Liver (tissue), 7 donors: ENCODE measurements at regions not wholly inside any gene's neighbourhood (a gene's known extent, or its start where the extent isn't known, plus 50 kb on each side); places are given as distances from the start of the nearest gene placed in this dataset.

Source experiments
- DNase-seq: peaks from one replicate; pipeline ENCODE4 v3.0.0-alpha.2; 2017; ENCODE audit warnings: low spot score
- H3K27ac ChIP-seq, 2 donors: one replicate each; pipeline ENCODE4 v1.7.0; 2013; ENCODE audit warnings: inconsistent platforms in 2 of 2, low read length in 2 of 2, control low read depth in 1 of 2, low read depth in 1 of 2, mild to moderate bottlenecking in 1 of 2
- H3K27me3 ChIP-seq, 4 donors: one replicate each; pipeline versions ENCODE4 v1.6.1 to v1.7.0; 2013; ENCODE audit warnings: low read length in 3 of 4, inconsistent platforms in 1 of 4, mild to moderate bottlenecking in 1 of 4, moderate library complexity in 1 of 4; ENCODE audit not compliant: control insufficient read depth in 4 of 4, insufficient read depth in 4 of 4
- H3K36me3 ChIP-seq, 4 donors: one replicate each; pipeline versions ENCODE4 v1.6.1 to v1.7.0; 2013; ENCODE audit warnings: low read length in 3 of 4, mild to moderate bottlenecking in 3 of 4, low read depth in 1 of 4, moderate library complexity in 1 of 4; ENCODE audit not compliant: control insufficient read depth in 4 of 4, insufficient read depth in 3 of 4
- H3K4me1 ChIP-seq, 4 donors: one replicate each; pipeline versions ENCODE4 v1.6.1 to v1.7.0; 2013; ENCODE audit warnings: low read length in 3 of 4, mild to moderate bottlenecking in 3 of 4, moderate library complexity in 1 of 4; ENCODE audit not compliant: control insufficient read depth in 4 of 4, insufficient read depth in 4 of 4
- H3K4me3 ChIP-seq, 3 donors: one replicate each; pipeline versions ENCODE4 v1.6.1 to v1.7.0; 2013; ENCODE audit warnings: low read length in 3 of 3, control low read depth in 1 of 3, low read depth in 1 of 3, mild to moderate bottlenecking in 1 of 3
- H3K9ac ChIP-seq, 2 donors: one replicate each; pipeline ENCODE4 v1.7.0; 2013; ENCODE audit warnings: low read length in 2 of 2, mild to moderate bottlenecking in 2 of 2, moderate library complexity in 2 of 2, control low read depth in 1 of 2, low read depth in 1 of 2
- H3K9me3 ChIP-seq, 4 donors: one replicate each; pipeline versions ENCODE4 v1.6.1 to v1.7.0; 2013; ENCODE audit warnings: low read length in 3 of 4; ENCODE audit not compliant: control insufficient read depth in 4 of 4
- EGR1 ChIP-seq, 2 donors: IDR thresholded peaks; 2 replicates each; pipeline ENCODE4 v1.6.1; 2016 to 2018; ENCODE audit warnings: antibody characterized with exemption in 2 of 2, low read depth in 2 of 2
- FOXA2 ChIP-seq: IDR thresholded peaks from 2 replicates; pipeline ENCODE4 v1.6.1; 2016; ENCODE audit warnings: antibody characterized with exemption
- GABPA ChIP-seq, 2 donors: IDR thresholded peaks in 1 of 2; conservative IDR thresholded peaks in 1 of 2; 2 replicates each; pipeline ENCODE4 v1.6.1; 2016; ENCODE audit warnings: antibody characterized with exemption in 2 of 2, mild to moderate bottlenecking in 1 of 2, moderate library complexity in 1 of 2
- HNF4A ChIP-seq, 2 donors: conservative IDR thresholded peaks; 2 replicates each; pipeline ENCODE4 v1.6.1; 2016; ENCODE audit warnings: antibody characterized with exemption in 2 of 2, mild to moderate bottlenecking in 2 of 2
- HNF4G ChIP-seq: IDR thresholded peaks from 2 replicates; pipeline ENCODE4 v1.6.1; 2016; ENCODE audit warnings: antibody characterized with exemption
- JUND ChIP-seq, 2 donors: IDR thresholded peaks; 2 replicates each; pipeline ENCODE4 v1.6.1; 2016; ENCODE audit warnings: antibody characterized with exemption in 2 of 2
- REST ChIP-seq: IDR thresholded peaks from 2 replicates; pipeline ENCODE4 v1.6.1; 2016; ENCODE audit warnings: antibody characterized with exemption, mild to moderate bottlenecking
- RXRA ChIP-seq, 2 donors: IDR thresholded peaks; 2 replicates each; pipeline ENCODE4 v1.6.1; 2017 to 2018; ENCODE audit warnings: antibody characterized with exemption in 2 of 2, mild to moderate bottlenecking in 1 of 2
- TAF1 ChIP-seq: conservative IDR thresholded peaks from 2 replicates; pipeline ENCODE4 v1.6.1; 2016; ENCODE audit warnings: antibody characterized with exemption, mild to moderate bottlenecking
- YY1 ChIP-seq: IDR thresholded peaks from 2 replicates; pipeline ENCODE4 v1.6.1; 2016; ENCODE audit warnings: antibody characterized with exemption, mild to moderate bottlenecking
- WGBS: extraction: QIAGEN DNeasy Blood & Tissue Kit; methylation state at CpG from one replicate; pipeline ENCODE4 v1.1.7; 2013; 5-methylcytosine and 5-hydroxymethylcytosine counted together
- donor health status: healthy.
- donor health status: healthy.
- donor health status: healthy.
- donor health status: healthy.

DNA sequence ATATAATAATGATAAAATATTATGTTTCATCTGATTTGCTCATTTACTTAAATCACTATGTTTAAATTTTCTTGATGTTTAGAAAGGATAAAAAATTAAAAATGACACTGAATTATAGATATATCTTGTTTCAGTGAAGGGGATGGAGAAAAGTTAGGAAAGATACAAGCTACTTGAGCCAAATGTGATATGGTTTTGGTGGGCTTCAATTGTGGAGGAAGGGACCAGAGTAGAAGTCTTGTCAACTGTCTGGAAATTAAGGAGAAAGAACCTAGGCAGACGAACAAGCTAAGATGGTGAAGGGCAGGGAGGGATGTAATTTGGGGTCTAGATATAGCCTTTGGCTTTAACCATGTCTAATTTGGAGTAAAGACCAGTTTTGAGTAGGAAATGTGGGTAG, 186.4 kb upstream of the MMS22L start (continued):
- TF ChIP-seq REST (no peak), HNF4G (no peak), RXRA (IDR thresholded peaks at IDR 0.05) (no peak), JUND (IDR thresholded peaks at IDR 0.05) (no peak)

DNA sequence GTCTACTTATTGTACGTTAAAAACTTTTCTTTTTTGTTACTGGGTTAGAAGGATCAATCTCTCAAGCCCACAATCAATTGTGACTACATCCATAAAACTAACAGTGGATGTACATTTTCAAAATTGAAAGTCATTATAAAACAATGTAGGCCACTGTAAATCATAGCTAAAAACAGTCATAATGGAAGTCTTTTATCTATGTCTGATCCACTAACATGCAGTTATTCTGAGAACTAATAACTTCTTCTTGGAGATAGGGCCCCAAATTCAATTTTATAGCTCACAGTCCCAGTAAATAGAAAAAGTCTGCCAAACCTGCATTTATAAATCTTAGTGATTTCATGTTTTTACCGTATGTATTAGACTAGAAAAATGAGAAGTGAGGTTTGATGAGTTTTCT, 187.3 kb upstream of the MMS22L start:
- Histone ChIP-seq H3K4me3 (no peak overlapping the region), H3K27me3 (no peaks in the 10 kb centered on the region), H3K36me3 (no peaks in the 10 kb centered on the region), H3K27ac (no peak overlapping the region), H3K9me3 (no peaks in the 10 kb centered on the region), H3K4me1 (no peaks in the 10 kb centered on the region), H3K9ac (no peak overlapping the region)
- TF ChIP-seq TAF1, result no peak
- no peak for TF ChIP-seq HNF4A (conservative IDR thresholded peaks at IDR 0.05)
- TF ChIP-seq GABPA (IDR thresholded peaks at IDR 0.05 in 1 of 2, conservative IDR thresholded peaks at IDR 0.05 in 1 of 2), result no peak
- no peak for TF ChIP-seq JUND (IDR thresholded peaks at IDR 0.05)
- WGBS, result 70% methylated on average over 2 of the region's 2 CpGs
- DNase-seq, result no peak

DNA sequence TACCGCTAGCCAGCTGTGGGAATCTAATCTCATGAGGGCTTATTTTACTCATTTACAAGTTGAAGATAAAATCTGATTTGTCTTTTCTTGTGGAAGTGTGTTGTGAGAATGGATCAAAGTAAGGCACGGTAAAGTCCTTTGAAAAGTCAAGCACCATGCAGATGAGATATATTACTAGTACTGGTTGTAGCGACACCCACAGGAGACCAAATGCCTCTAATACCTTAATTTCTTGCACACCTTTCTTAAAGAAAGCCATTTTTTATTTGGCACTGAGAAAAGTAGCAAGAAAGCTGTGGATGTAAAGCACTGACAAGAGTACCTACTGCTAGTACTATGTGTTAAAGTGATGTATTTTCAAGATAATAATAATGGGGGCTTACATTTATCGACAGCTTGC, 191.0 kb upstream of the MMS22L start:
- DNase-seq, result no peak
- Histone ChIP-seq H3K36me3 (no peaks in the 10 kb centered on the region), H3K9ac (no peak overlapping the region), H3K4me3 (no peak overlapping the region), H3K4me1 (no peaks in the 10 kb centered on the region), H3K27ac (no peak overlapping the region), H3K9me3 (no peaks in the 10 kb centered on the region), H3K27me3 (no peaks in the 10 kb centered on the region)
- TF ChIP-seq RXRA (IDR thresholded peaks at IDR 0.05), result no peak
- TF ChIP-seq REST, result no peak
- TF ChIP-seq YY1, result no peak
- TF ChIP-seq FOXA2, result no peak
- TF ChIP-seq HNF4A (conservative IDR thresholded peaks at IDR 0.05), result no peak
- TF ChIP-seq HNF4G, result no peak
- no peak for TF ChIP-seq EGR1 (IDR thresholded peaks at IDR 0.05; ENCODE audit: low read depth in 2 of 2)
- WGBS, result 57% methylated on average over 4 of the region's 4 CpGs
